Caco-2 (cell line): ENCODE measurements at regions not wholly inside any gene's neighbourhood (a gene's known extent, or its start where the extent isn't known, plus 50 kb on each side); places are given as distances from the start of the nearest gene placed in this dataset.
"Not testable (repeated sequence)": the region's sequence is repeated elsewhere in the genome, so short reads cannot be mapped to it uniquely, and the experiment has no call there.

Experiments
- BruUV-seq: library from RNA; stranded (reverse); fragments of 400-500 nt; replicated peaks from 2 replicates; lab custom pipeline; 2021; lab: Mats Ljungman, UMichigan
- CTCF ChIA-PET: fragments of 300-600 bp; sonication (Branson Sonifier 250); formaldehyde crosslinking; loops from one replicate; lab custom pipeline; 2022; ENCODE audit warnings: antibody characterized with exemption; lab: Charles Lee
- POLR2A ChIA-PET: fragments of 300-600 bp; sonication (Branson Sonifier 250); formaldehyde crosslinking; loops from one replicate; lab custom pipeline; 2022; ENCODE audit warnings: antibody characterized with exemption; lab: Charles Lee
- DNase-seq, 2 experiments: peaks; one replicate each; pipeline versions ENCODE4 v3.0.0 to v3.0.0-alpha.2; 2020 to 2022
- H3K27me3 ChIP-seq: replicated peaks from 2 replicates; pipeline ENCODE4 v1.6.0; 2011; ENCODE audit warnings: low read length; ENCODE audit not compliant: control insufficient read depth, insufficient read depth
- H3K36me3 ChIP-seq: 2 replicates; pipeline ENCODE4 v1.5.1; 2011; ENCODE audit warnings: low read length; ENCODE audit not compliant: control insufficient read depth, insufficient read depth
- H3K4me1 ChIP-seq: fragments of 250-450 bp; sonication (Bioruptor Pico); 2 replicates; pipeline ENCODE4 v1.5.1; 2020; ENCODE audit warnings: mild to moderate bottlenecking
- H3K4me3 ChIP-seq: 2 replicates; pipeline ENCODE4 v1.5.1; 2011; ENCODE audit warnings: low read depth, mild to moderate bottlenecking, control low read depth, low read length
- H3K9me3 ChIP-seq: fragments of 250-450 bp; sonication (Bioruptor Pico); 2 replicates; pipeline ENCODE4 v1.5.1; 2020; ENCODE audit warnings: mild to moderate bottlenecking, moderate library complexity
- H3K27ac Mint-ChIP-seq: one replicate; pipeline ENCODE4 v1.8.0; 2022; ENCODE audit warnings: mixed read lengths; ENCODE audit not compliant: unreplicated experiment
- H3K27me3 Mint-ChIP-seq: one replicate; pipeline ENCODE4 v1.8.0; 2022; ENCODE audit warnings: mixed read lengths; ENCODE audit not compliant: insufficient read depth, unreplicated experiment
- H3K36me3 Mint-ChIP-seq: one replicate; pipeline ENCODE4 v1.8.0; 2022; ENCODE audit warnings: mild to moderate bottlenecking, mixed read lengths; ENCODE audit not compliant: insufficient read depth, unreplicated experiment
- H3K4me1 Mint-ChIP-seq: one replicate; pipeline ENCODE4 v1.8.0; 2022; ENCODE audit warnings: low read depth, mixed read lengths; ENCODE audit not compliant: unreplicated experiment
- H3K4me3 Mint-ChIP-seq: one replicate; pipeline ENCODE4 v1.8.0; 2022; ENCODE audit warnings: mild to moderate bottlenecking, moderate library complexity, mixed read lengths; ENCODE audit not compliant: unreplicated experiment
- H3K9me3 Mint-ChIP-seq: one replicate; pipeline ENCODE4 v1.8.0; 2022; ENCODE audit warnings: mixed read lengths; ENCODE audit not compliant: unreplicated experiment
- CTCF ChIP-seq, 2 experiments: fragments of 200-600 bp in 1 of 2; IDR thresholded peaks; 1 replicate in 1 of 2; 2 replicates in 1 of 2; pipeline versions ENCODE4 v1.5.1 to v1.8.0; 2011 to 2022; ENCODE audit warnings: antibody characterized with exemption in 1 of 2, control low read depth in 1 of 2, inconsistent platforms in 1 of 2, low read depth in 1 of 2, low read length in 1 of 2, mild to moderate bottlenecking in 1 of 2, moderate library complexity in 1 of 2; ENCODE audit not compliant: insufficient read depth in 1 of 2, severe bottlenecking in 1 of 2, unreplicated experiment in 1 of 2
- intact Hi-C: fragments of 100-400 bp; cut with micrococcal nuclease; formaldehyde crosslinking; loops from one replicate; pipeline ENCODE4 v1.10.0; 2022; ENCODE audit not compliant: unreplicated experiment

GRCh38 chr5:152650413-152650812 is 245.3 kb upstream of the NMUR2 start:
- H3K9me3 Mint-ChIP-seq, result no peaks in the 10 kb centered on the region
- no peaks in the 10 kb centered on the region for H3K27me3 ChIP-seq
- BruUV-seq, result no TSS peak
- H3K4me1 ChIP-seq, result no peaks in the 10 kb centered on the region
- H3K4me3 Mint-ChIP-seq, result no peak overlapping the region
- H3K4me1 Mint-ChIP-seq, result no peaks in the 10 kb centered on the region
- ChIA-PET POLR2A (no interaction called here), CTCF (no interaction called here)
- TF ChIP-seq CTCF (IDR thresholded peaks at IDR 0.05; ENCODE audit: insufficient read depth in 1 of 2, low read depth in 1 of 2, low read length in 1 of 2, severe bottlenecking in 1 of 2, unreplicated experiment in 1 of 2), result no peak
- no peaks in the 10 kb centered on the region for H3K36me3 Mint-ChIP-seq
- no peaks in the 10 kb centered on the region for H3K9me3 ChIP-seq
- H3K36me3 ChIP-seq, result no peaks in the 10 kb centered on the region
- no peak overlapping the region for H3K4me3 ChIP-seq
- intact Hi-C loops, result no loop called here
- H3K27me3 Mint-ChIP-seq, result peaks cover 6% of the 10 kb centered on the region
- DNase-seq, result no peak
- H3K27ac Mint-ChIP-seq, result no peak overlapping the region

- H3K4me1 ChIP-seq, H3K27ac Mint-ChIP-seq, H3K4me1 Mint-ChIP-seq, CTCF ChIA-PET, H3K9me3 ChIP-seq, H3K27me3 Mint-ChIP-seq, H3K9me3 Mint-ChIP-seq, H3K27me3 ChIP-seq, H3K36me3 Mint-ChIP-seq, BruUV-seq, intact Hi-C loops, POLR2A ChIA-PET, H3K36me3 ChIP-seq: not testable (repeated sequence)
- DNase-seq, result peak in 1 of 2 experiments; percentile 5
- peak overlapping the region; percentile 72 for H3K4me3 Mint-ChIP-seq
- peak overlapping the region; percentile 40 for H3K4me3 ChIP-seq
These were observed 254.4 kb upstream of the NMUR2 start for GRCh38 chr5:152659470-152659869.

GRCh38 chr5:152673601-152674000 is 268.5 kb upstream of the NMUR2 start:
- H3K4me1 ChIP-seq, result no peaks in the 10 kb centered on the region
- POLR2A ChIA-PET, result no interaction called here
- DNase-seq, result no peak
- no peaks in the 10 kb centered on the region for H3K9me3 Mint-ChIP-seq
- H3K36me3 Mint-ChIP-seq, result no peaks in the 10 kb centered on the region
- no TSS peak for BruUV-seq
- H3K27me3 Mint-ChIP-seq, result no peaks in the 10 kb centered on the region
- CTCF ChIA-PET, result no interaction called here
- H3K9me3 ChIP-seq, result no peaks in the 10 kb centered on the region
- H3K27ac Mint-ChIP-seq, result no peak overlapping the region
- no peak for TF ChIP-seq CTCF (IDR thresholded peaks at IDR 0.05; ENCODE audit: insufficient read depth in 1 of 2, low read depth in 1 of 2, low read length in 1 of 2, severe bottlenecking in 1 of 2, unreplicated experiment in 1 of 2)
- intact Hi-C loops, result no loop called here
- H3K36me3 ChIP-seq, result no peaks in the 10 kb centered on the region
- H3K27me3 ChIP-seq, result no peaks in the 10 kb centered on the region
- no peak overlapping the region for H3K4me3 Mint-ChIP-seq
- H3K4me3 ChIP-seq, result no peak overlapping the region
- no peaks in the 10 kb centered on the region for H3K4me1 Mint-ChIP-seq

DNA sequence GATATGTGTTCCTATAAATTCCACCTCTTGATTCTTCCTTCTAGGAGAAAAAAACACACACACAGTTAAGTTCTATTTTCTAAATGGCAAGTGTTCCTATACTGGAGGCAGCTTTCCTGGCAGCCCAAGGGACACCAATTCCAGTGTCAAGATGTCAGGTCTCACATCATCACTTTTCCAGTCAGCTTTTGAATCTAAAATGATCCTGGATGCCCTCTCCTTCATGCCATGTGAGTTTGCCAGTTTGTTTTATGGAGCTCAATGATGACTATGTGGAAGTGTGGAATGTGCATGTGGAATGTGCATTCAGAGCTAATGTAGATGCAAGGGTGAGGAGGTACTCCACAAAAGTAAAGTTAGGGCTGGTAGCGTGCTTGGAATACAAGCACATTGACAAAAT is 269.3 kb upstream of the NMUR2 start:
- no peaks in the 10 kb centered on the region for H3K9me3 ChIP-seq
- Mint-ChIP-seq H3K4me1 (no peaks in the 10 kb centered on the region), H3K27ac (no peak overlapping the region), H3K27me3 (peaks cover under 1% of the 10 kb centered on the region), H3K4me3 (no peak overlapping the region), H3K36me3 (no peaks in the 10 kb centered on the region), H3K9me3 (no peaks in the 10 kb centered on the region)
- intact Hi-C loops, result no loop called here
- H3K4me1 ChIP-seq, result no peaks in the 10 kb centered on the region
- no peak for TF ChIP-seq CTCF (IDR thresholded peaks at IDR 0.05; ENCODE audit: insufficient read depth in 1 of 2, low read depth in 1 of 2, low read length in 1 of 2, severe bottlenecking in 1 of 2, unreplicated experiment in 1 of 2)
- H3K4me3 ChIP-seq, result no peak overlapping the region
- CTCF ChIA-PET, result no interaction called here
- no peaks in the 10 kb centered on the region for H3K27me3 ChIP-seq
- BruUV-seq, result no TSS peak
- DNase-seq, result no peak
- no peaks in the 10 kb centered on the region for H3K36me3 ChIP-seq
- POLR2A ChIA-PET, result no interaction called here
